ENCODE measurements at regions not wholly inside any gene's neighbourhood (a gene's known extent, or its start where the extent isn't known, plus 50 kb on each side); places are given as distances from the start of the nearest gene placed in this dataset.
"Not testable (repeated sequence)": the region's sequence is repeated elsewhere in the genome, so short reads cannot be mapped to it uniquely, and the experiment has no call there.

DNA sequence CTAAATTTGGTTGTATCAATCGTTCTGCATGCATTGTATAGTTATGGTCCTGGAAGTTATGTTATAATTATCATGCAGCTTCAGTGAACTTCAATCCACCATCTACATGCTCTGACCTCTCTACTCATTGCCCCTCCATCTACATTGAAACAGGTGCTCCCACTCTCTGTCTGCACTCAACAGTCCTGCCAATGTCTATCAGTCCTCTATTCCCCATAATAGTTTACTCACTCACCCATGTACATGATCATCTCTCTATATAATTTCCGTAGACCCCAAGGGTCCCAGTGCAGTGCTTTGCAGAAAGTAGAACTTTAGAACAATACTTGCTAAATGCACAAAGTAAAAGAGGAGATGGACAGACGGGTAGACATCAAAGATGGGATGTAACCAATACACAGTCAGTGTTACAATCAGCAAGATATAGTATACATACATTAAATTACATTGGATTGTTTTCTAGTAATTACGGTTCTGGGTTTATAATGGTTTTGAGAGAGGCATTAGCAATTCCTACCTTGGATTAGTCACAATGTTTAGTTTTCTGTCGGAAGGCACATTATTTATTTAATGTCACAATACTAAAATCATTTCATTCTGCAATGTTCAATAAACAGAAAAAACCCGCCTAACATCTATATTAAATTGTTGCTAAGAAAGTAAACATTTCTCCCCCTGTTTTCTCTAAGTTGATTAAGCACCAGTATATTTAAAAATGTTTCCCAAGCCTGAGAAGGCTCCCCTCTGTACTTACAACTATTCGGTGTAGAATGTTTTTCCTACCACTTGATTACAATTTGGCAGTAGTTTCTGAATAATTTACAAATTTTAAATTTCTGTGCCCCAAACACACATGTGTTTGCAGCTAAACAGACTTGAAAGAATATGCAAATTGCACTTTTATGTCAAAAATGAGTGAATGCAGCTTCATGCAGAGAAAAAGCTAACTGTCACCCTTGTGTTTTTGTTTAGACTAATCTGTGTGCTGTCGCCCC is 94.4 kb upstream of the SIX2 start:
- no peaks in the 10 kb centered on the region for H3K9me3 ChIP-seq
- no peak for ATAC-seq (ENCODE audit: insufficient number of reproducible peaks, low FRiP score, low read depth)
- no peak overlapping the region for H3K4me3 ChIP-seq
- H3K27me3 ChIP-seq (replicated peaks; ENCODE audit: insufficient read depth) = no peaks in the 10 kb centered on the region
- H3K27ac ChIP-seq = no peak overlapping the region
- TF ChIP-seq, protein P1, sequence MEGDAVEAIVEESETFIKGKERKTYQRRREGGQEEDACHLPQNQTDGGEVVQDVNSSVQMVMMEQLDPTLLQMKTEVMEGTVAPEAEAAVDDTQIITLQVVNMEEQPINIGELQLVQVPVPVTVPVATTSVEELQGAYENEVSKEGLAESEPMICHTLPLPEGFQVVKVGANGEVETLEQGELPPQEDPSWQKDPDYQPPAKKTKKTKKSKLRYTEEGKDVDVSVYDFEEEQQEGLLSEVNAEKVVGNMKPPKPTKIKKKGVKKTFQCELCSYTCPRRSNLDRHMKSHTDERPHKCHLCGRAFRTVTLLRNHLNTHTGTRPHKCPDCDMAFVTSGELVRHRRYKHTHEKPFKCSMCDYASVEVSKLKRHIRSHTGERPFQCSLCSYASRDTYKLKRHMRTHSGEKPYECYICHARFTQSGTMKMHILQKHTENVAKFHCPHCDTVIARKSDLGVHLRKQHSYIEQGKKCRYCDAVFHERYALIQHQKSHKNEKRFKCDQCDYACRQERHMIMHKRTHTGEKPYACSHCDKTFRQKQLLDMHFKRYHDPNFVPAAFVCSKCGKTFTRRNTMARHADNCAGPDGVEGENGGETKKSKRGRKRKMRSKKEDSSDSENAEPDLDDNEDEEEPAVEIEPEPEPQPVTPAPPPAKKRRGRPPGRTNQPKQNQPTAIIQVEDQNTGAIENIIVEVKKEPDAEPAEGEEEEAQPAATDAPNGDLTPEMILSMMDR (IDR thresholded peaks at IDR 0.05) = no peak
- no peaks in the 10 kb centered on the region for H3K36me3 ChIP-seq
- no peak for DNase-seq (ENCODE audit: low spot score)
- peaks cover 2% of the 10 kb centered on the region in 2 donors for H3K4me1 ChIP-seq (ENCODE audit: control insufficient read depth in 1 of 2, low read depth in 2 of 2)

DNA sequence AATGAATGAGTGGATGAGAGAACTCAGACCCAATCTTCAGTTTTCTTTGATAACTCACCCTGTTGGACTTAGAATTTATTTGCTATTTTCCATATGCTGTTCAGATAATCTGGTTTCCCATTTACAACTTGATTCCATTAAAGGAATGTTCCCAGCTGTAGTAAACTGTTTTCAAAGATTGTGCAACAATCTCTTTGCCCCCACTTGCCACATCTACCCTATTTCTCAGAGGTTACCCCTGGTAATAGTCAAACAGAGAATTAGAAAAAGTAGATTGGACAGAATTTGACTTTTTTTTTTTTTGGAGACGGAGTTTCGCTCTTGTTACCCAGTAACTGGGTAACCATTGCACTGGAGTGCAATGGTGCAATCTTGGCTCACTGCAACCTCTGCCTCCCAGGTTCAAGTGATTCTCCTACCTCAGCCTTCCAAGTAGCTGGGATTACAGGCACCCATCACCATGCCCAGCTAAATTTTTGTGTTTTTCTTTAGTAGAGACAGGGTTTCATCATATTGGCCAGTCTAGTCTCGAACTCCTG is 93.4 kb upstream of the SIX2 start:
- H3K27me3 ChIP-seq (replicated peaks; ENCODE audit: insufficient read depth) = no peaks in the 10 kb centered on the region
- no peaks in the 10 kb centered on the region for H3K4me1 ChIP-seq (ENCODE audit: control insufficient read depth in 1 of 2, low read depth in 2 of 2)
- TF ChIP-seq, protein P1 (IDR thresholded peaks at IDR 0.05) = no peak
- DNase-seq (ENCODE audit: low spot score) = no peak
- ATAC-seq (ENCODE audit: insufficient number of reproducible peaks, low FRiP score, low read depth) = no peak
- no peaks in the 10 kb centered on the region for H3K36me3 ChIP-seq
- H3K9me3 ChIP-seq = no peaks in the 10 kb centered on the region
- H3K4me3 ChIP-seq = no peak overlapping the region
- H3K27ac ChIP-seq = no peak overlapping the region

DNA sequence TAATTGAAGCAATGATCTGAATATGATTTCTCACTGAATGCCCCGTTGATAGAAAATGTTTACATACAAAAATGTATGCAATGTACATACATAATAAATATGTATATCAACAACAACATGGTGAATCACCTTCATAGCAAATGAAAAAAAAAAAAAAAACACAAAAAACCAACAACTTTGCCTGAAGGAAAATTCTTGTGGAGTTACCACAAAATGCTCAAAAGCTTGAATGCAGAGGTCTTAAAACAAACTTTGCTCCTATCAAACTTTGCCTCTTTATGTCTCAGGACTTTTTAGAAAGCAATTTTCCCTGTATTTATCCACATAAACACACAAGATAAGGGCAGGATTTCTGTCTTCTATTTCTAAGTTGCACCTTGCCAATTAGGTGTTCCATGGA is 92.9 kb upstream of the SIX2 start:
- Histone ChIP-seq H3K9me3 (no peaks in the 10 kb centered on the region), H3K27me3 (replicated peaks; ENCODE audit: insufficient read depth) (no peaks in the 10 kb centered on the region), H3K4me3 (no peak overlapping the region), H3K36me3 (no peaks in the 10 kb centered on the region), H3K27ac (no peak overlapping the region), H3K4me1 (ENCODE audit: control insufficient read depth in 1 of 2, low read depth in 2 of 2) (no peaks in the 10 kb centered on the region)
- TF ChIP-seq, protein P1 (IDR thresholded peaks at IDR 0.05) = no peak
- DNase-seq (ENCODE audit: low spot score) (no peak), ATAC-seq (ENCODE audit: insufficient number of reproducible peaks, low FRiP score, low read depth) (no peak)

DNA sequence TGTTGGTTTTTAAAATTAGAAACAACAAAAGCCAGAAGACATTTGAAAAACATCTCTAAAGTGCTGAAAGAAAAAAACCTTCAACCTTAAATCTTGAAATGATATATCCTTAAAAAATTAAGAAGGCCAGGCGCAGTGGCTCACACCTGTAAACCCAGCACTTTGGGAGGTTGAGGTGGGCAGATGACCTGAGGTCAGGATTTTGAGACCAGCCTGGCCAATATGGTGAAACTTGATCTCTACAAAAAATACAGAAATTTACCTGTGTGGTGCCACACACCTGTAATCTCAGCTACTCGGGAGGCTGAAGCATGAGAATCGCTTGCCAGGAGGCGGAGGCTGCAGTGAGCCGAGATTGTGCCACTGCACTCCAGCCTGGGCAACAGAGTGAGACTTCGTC is 87.7 kb upstream of the SIX2 start:
- ATAC-seq (ENCODE audit: insufficient number of reproducible peaks, low FRiP score, low read depth) (no peak), DNase-seq (ENCODE audit: low spot score) (no peak)
- Histone ChIP-seq H3K9me3 (no peaks in the 10 kb centered on the region), H3K4me1 (ENCODE audit: control insufficient read depth in 1 of 2, low read depth in 2 of 2) (no peaks in the 10 kb centered on the region), H3K27me3 (replicated peaks; ENCODE audit: insufficient read depth) (no peaks in the 10 kb centered on the region), H3K4me3 (no peak overlapping the region), H3K27ac (no peak overlapping the region), H3K36me3 (no peaks in the 10 kb centered on the region)
- TF ChIP-seq, protein P1 (IDR thresholded peaks at IDR 0.05) = no peak

DNA sequence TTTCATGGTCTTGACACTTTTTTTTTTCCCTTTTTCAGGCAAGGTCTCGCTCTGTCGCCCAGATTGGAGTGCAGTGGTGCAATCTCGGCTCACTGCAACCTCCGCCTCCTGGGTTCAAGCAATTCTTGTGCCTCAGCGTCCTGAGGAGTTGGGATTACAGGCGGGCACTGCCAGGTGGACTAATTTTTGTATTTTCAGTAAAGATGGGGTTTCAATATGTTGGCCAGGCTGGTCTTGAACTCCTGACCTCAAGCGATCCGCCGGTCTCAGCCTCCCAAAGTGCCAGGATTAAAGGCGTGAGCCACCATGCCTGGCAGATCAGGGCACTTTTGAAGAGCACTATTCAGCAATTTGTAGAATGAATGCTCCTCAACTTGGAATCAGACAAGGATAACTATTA is 86.8 kb upstream of the SIX2 start:
- not testable (repeated sequence) for H3K4me1 ChIP-seq (ENCODE audit: control insufficient read depth in 1 of 2, low read depth in 2 of 2)

More for the DNA sequence above, 86.8 kb upstream of the SIX2 start:
- not testable (repeated sequence) for H3K9me3 ChIP-seq; H3K27me3 ChIP-seq (replicated peaks; ENCODE audit: insufficient read depth); H3K4me3 ChIP-seq; H3K27ac ChIP-seq; DNase-seq (ENCODE audit: low spot score); H3K36me3 ChIP-seq; ATAC-seq (ENCODE audit: insufficient number of reproducible peaks, low FRiP score, low read depth)

Measured in thoracic aorta (tissue), 2 donors.